Hematopoietic multipotent progenitor cell treated with erythropoietin and hydrocortisone succinate and interleukin-3 and kit ligand, for 6 days (in vitro differentiated cells): ENCODE measurements at regions not wholly inside any gene's neighbourhood (a gene's known extent, or its start where the extent isn't known, plus 50 kb on each side); places are given as distances from the start of the nearest gene placed in this dataset.
"Not testable (repeated sequence)": the region's sequence is repeated elsewhere in the genome, so short reads cannot be mapped to it uniquely, and the experiment has no call there.

Experiments used
- DNase-seq: peaks from one replicate; pipeline ENCODE4 v3.0.0-alpha.2; 2015

- no peak for DNase-seq
Measured at GRCh38 chr1:234896477-234897389, 231.9 kb downstream of the TOMM20 start.

- peak; percentile 39 for DNase-seq
Measured at GRCh38 chr1:234893725-234894630, 234.7 kb downstream of the TOMM20 start.

GRCh38 chr1:234893359-234893724, 235.3 kb downstream of the TOMM20 start:
- no peak for DNase-seq

GRCh38 chr1:234892642-234893041, 236.0 kb downstream of the TOMM20 start:
- DNase-seq: no peak

- no peak for DNase-seq
Measured at GRCh38 chr1:234891427-234891826, 237.2 kb downstream of the TOMM20 start.

GRCh38 chr1:234889643-234890042, 239.0 kb downstream of the TOMM20 start:
- no peak for DNase-seq

- not testable (repeated sequence) for DNase-seq
Measured at GRCh38 chr1:234888247-234888646, 240.4 kb downstream of the TOMM20 start.

- no peak for DNase-seq
Measured at GRCh38 chr1:234887016-234887900, 241.4 kb downstream of the TOMM20 start.

- no peak for DNase-seq
Measured at GRCh38 chr1:234886081-234886984, 242.3 kb downstream of the TOMM20 start.

- DNase-seq: no peak
Measured at GRCh38 chr1:234885601-234886000, 243.0 kb downstream of the TOMM20 start.

GRCh38 chr1:234884701-234885100, 243.9 kb downstream of the TOMM20 start:
- no peak for DNase-seq

- no peak for DNase-seq
Measured at GRCh38 chr1:234884006-234884405, 244.6 kb downstream of the TOMM20 start.

GRCh38 chr1:234882898-234883297, 245.7 kb downstream of the TOMM20 start:
- DNase-seq: no peak

- DNase-seq: peak; percentile 18
Measured at GRCh38 chr1:234881893-234882771, 246.5 kb downstream of the TOMM20 start.

GRCh38 chr1:234879147-234880080, 249.2 kb downstream of the TOMM20 start:
- no peak for DNase-seq

GRCh38 chr1:234878288-234878687, 250.3 kb downstream of the TOMM20 start:
- DNase-seq: no peak

- DNase-seq: no peak
Measured at GRCh38 chr1:234877761-234878160, 250.9 kb downstream of the TOMM20 start.

- peak; percentile 100 for DNase-seq
Measured at GRCh38 chr1:234875953-234876855, 252.4 kb downstream of the TOMM20 start.
